HG03025 (cell line): ENCODE measurements at regions not wholly inside any gene's neighbourhood (a gene's known extent, or its start where the extent isn't known, plus 50 kb on each side); places are given as distances from the start of the nearest gene placed in this dataset.

Experiments
- ATAC-seq: cut with Tn5 transposase; IDR thresholded peaks from one replicate; pipeline ENCODE4 v1.9.1; 2021; ENCODE audit warnings: mild to moderate bottlenecking, moderate library complexity; ENCODE audit not compliant: unreplicated experiment, low FRiP score

- ATAC-seq = no peak
These were observed 218.6 kb downstream of the KLF13 start for GRCh38 chr15:31545257-31545656.

GRCh38 chr15:31550211-31550977 lies 223.8 kb downstream of the KLF13 start:
- ATAC-seq = no peak

GRCh38 chr15:31551323-31551722 lies 224.7 kb downstream of the KLF13 start:
- ATAC-seq = no peak

DNA sequence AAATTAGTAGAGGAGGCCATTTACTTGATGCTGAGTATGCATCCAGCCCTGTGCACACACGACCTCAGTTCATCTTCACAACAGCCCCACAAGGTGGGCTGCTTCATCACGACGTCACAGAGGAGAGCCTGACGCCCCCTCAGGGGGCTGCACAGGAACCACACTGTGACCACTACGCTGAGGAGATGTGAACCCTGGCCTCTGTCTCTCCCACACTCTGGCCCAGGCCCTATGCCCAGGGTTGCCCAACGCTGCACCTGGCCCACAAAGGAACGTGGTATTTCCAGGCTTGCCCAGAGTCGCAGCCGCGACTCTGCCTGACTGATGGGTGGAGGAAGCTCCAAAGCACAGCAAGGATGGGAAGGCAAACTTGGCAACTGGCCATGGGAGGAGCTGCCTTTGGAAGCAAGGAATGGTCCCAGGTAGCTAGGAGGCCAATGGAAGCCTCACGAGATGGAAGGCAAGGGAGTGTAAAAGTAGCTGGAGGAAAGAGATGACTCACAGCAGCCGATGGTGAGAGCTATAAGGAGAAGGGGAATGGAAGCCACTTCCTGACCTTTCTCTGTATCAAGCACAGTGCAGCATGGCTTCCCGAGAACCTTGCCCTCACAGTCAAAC lies 226.0 kb downstream of the KLF13 start:
- ATAC-seq = no peak

- no peak for ATAC-seq
These were observed 227.6 kb downstream of the KLF13 start for GRCh38 chr15:31554261-31554660.

DNA sequence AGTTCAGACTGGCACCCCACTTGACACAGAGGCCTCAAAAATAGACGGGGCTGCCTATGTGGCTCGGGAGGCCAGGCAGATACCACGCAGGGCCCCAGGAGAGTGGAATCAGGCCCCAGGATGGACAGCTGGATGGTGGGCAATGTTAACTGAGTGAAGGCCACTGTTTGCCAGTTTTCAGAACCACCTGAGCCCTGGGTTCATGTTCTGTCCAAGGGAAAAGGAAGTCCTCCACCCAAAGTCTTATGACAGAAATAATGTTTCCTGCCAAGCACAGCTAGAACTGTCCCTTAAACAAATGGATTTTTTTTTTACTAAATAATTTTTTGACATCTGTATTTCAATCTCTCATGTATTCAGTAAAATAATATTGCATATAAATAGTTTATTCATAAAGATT lies 228.4 kb downstream of the KLF13 start:
- ATAC-seq = no peak

DNA sequence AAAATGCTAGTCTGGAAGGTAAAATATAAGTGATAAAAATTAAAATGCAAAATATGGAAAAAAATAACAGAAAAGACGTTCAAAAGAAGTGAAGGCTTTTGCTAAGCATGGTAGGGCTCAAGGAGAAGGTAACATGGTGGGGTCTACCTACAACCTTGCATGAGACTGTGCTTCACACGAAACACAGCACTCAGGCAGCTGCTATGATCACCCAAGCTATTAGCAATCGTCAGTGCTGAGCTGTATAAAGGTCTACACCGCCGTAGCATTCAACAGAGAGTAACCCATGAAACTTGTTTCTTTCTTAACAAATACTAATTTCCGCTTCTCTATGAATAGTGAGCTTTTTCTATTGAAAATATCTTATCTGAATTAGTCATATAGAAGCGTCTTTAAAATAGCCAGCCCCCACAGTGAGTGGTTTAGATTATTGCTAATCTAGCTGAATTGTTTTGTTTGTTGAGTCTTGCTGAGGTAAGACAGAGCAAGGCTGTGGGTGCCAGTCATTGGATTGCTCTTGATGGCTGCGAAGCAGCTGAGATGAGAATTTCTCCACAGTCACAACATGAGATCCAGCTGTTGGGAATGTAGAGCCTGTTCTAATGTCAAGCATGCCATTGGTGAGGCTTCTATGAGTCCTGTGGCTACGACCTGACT lies 230.0 kb downstream of the KLF13 start:
- ATAC-seq = no peak

- no peak for ATAC-seq
These were observed 231.3 kb downstream of the KLF13 start for GRCh38 chr15:31557899-31558298.

- ATAC-seq = no peak
These were observed 232.2 kb downstream of the KLF13 start for GRCh38 chr15:31558840-31559239.

DNA sequence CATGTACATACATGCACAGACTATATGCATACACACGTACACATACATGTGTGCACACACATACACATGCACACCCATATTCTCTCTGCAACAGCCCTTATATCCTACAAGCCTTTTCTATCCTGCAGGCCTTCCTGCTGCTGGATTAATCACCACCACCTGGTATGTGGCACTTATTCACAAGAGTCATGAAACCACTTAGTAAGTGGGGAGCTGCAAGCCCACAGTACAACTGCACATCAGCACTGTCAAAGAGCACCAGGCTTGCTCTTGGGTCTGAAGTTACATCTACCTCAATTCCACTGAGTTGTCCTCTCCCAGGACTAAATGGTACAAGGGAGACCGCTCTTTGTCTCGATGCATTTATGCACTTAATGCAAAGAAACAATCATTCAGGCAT lies 233.2 kb downstream of the KLF13 start:
- no peak for ATAC-seq

DNA sequence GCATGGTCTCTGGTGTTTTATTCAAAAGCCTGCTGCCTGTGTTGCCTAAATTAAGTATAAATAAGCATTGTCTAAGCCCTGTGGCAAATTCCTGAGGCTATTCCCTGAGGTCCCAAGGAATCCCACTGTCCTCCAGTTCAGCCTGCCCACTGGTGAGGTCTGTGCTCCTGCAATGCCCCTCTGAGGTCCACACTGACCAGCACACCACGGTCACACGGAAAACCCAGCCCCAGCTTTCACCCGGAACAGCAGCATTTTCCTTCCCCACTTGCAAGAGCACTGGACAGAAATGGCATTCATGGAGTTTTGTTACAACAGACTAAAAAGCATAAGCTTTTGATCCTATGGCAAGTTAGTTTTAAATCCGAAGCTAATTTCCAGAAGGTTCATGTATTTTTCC lies 234.0 kb downstream of the KLF13 start:
- ATAC-seq = no peak

DNA sequence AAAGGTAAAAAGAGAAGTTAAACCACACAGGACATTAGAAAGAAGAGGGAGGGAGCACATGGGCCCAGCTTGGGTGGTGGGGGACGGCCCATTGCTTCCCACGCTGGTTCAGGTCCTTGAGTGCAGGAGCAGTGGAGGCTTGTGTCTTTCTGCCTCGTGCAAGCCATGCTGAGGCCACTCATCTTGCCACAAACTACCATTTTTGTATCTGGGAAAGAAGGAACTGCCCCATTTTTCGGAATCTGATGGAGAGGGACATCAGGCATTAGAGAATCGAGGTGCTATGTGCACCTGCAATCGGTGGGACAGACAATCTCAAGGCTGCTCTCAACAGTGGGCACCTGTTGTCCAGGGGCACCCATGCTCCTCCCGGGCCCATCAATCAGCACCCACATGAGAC lies 234.5 kb downstream of the KLF13 start:
- ATAC-seq = no peak

- ATAC-seq = no peak
These were observed 236.4 kb downstream of the KLF13 start for GRCh38 chr15:31563001-31563400.

DNA sequence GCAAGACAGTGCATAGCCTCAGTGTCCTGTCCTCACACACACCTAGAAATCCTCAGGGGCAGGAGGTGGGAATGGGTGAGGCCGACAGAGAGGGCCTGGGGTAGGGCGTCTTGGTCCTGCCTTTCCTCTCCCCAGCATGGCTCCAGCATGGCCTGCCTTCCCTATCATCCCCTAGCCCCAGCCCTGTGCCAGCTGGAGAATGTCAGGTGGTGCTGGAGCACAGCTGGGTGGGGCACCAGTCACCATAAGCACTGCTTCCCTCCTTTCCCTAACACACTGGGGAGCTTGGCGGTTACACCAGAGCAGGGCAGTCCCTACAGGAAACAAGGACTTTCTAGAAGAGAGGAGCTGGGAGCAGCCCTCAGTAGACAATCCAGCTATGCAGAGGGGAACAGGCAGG lies 236.8 kb downstream of the KLF13 start:
- no peak for ATAC-seq

DNA sequence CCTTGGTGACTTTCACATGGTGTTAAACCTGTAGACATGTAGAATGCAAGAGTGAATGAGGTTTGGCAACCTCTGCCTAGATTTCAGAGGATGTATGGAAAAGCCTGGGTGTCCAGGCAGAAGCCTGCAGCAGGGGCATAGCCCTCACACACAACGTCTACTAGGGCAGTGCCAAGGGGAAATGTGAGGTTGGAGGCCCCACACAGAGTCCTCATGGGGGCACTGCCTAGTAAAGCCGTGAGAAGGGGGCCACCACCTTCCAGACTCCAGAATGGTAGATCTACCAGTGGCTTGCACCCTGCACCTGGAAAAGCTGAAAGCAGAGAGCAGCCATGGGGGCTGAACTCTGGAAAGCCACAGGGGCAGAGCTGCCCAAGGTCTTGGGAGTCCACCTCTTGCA lies 241.2 kb downstream of the KLF13 start:
- ATAC-seq = no peak

DNA sequence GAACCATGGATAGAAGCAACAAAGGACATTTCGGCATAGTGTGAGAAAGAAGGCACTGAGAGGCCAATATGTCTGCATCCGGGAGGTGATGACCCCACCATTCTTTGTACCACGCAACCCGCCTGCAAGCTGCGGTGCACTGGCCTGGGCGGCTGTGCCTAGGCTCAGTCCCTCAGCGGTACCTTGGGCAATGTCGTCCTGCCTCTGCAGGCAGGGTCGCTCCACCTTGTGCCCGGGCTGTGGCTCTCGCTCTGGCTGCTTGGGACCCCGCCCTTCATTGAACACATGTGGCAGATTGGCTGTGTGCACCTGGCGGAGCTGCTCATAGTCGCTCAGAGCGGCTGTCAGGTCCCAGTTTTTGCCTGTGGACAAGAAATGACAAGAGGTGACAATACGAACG lies 243.2 kb downstream of the KLF13 start:
- ATAC-seq = no peak

DNA sequence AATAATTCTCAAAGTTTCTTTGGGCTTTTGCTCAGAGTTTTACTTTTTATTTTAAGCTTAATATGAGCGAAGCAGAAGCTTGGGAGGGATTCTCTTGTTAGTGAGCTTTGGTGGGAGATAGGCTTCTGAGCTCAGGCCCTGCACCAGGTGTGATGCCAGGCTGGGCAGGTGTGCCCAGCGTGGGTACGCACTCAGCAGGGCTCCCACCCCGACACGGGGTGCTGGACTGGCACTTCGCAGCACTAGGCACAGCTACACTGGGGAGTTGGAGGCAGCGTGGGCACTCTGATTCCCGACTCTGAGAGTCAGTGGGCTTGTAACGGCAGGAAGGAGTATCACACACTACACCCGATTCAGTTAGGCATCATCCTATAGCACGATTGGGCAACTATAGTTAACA lies 244.0 kb downstream of the KLF13 start:
- ATAC-seq = no peak

- ATAC-seq = no peak
These were observed 245.0 kb downstream of the KLF13 start for GRCh38 chr15:31571676-31572075.

DNA sequence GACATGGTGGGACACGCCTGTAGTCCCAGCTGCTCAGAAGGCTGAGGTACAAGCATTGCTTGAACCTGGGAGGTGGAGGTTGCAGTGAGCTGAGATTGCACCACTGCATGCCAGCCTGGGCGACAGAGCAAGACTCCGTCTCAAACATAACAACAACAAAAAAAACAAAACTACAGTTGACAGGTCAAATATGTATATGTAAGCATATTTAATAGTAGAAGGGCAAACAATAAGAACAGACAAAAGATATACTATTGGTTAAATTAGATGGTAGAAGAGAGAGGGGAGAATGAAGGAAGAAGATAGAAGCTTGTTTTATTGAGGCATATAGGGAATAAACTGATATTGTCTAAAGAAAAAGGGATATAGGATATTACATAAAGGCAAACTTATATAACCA lies 247.1 kb downstream of the KLF13 start:
- ATAC-seq = no peak

GRCh38 chr15:31574766-31575165 lies 248.1 kb downstream of the KLF13 start:
- no peak for ATAC-seq

DNA sequence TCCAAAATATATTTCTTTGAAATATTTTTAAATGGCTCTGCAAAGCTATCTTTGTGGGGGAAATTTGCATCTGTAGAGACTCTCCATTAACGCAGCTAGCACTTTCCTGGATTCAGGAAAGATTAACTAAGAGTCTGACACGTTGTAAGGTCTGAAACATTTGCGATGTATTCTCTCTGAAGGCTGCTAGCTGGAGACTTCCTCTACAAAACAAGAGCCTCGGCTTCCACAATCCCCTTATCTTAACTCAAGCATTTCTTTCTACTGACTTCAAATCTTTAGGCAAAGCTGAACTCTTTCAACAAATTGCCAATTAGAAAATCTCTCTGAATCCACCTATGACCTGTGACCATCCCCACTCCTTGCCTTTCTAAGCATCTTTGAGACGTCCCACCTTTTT lies 250.5 kb downstream of the KLF13 start:
- ATAC-seq = no peak

DNA sequence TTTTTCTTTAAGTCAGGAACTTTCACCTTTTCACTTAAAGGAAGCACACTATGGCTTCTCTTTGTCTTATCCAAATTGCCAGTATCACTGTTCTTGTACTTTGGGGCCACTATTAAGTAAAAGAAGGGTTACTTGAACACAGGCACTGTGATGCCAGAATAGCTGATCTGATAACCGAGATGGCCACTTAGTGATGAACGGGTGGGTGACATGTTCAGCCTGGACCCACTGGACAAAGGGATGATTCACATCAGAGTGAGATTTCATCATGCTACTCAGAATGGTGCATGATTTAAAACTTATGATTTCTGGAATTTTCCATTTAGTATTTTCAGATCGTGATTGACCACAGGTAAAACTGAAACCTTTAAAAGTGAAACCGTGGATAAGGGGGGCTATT lies 252.6 kb downstream of the KLF13 start:
- no peak for ATAC-seq
